HG02870 (cell line): ENCODE measurements at regions not wholly inside any gene's neighbourhood (a gene's known extent, or its start where the extent isn't known, plus 50 kb on each side); places are given as distances from the start of the nearest gene placed in this dataset.

Source experiments
- ATAC-seq: cut with Tn5 transposase; IDR thresholded peaks from one replicate; pipeline ENCODE4 v1.9.1; 2021; ENCODE audit warnings: mild to moderate bottlenecking, moderate library complexity; ENCODE audit not compliant: unreplicated experiment

GRCh38 chr6:114514170-114514569 lies 171.3 kb upstream of the HS3ST5 start:
- no peak for ATAC-seq

- no peak for ATAC-seq
Observed at GRCh38 chr6:114471450-114471849, 128.6 kb upstream of the HS3ST5 start.

DNA sequence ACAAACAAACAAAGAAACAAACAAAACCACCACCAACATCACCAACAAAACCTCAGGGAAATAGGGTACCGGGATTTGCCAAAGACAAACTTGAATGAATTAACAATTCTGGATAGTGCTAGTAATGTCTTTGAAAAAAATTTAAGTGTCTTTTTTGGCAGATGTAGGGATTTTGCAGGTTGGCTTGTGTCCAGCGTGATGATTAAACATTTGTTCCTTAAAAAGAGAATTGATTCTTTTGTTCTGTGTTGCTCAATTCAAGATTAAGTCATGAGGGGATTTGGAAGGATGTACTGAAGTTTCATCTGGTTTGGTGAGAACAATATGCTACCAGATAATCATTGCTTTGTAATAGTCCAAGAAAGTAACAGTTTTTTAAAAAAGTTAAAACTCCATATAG lies 125.1 kb upstream of the HS3ST5 start:
- ATAC-seq = no peak

GRCh38 chr6:114465511-114465910 lies 122.7 kb upstream of the HS3ST5 start:
- no peak for ATAC-seq

DNA sequence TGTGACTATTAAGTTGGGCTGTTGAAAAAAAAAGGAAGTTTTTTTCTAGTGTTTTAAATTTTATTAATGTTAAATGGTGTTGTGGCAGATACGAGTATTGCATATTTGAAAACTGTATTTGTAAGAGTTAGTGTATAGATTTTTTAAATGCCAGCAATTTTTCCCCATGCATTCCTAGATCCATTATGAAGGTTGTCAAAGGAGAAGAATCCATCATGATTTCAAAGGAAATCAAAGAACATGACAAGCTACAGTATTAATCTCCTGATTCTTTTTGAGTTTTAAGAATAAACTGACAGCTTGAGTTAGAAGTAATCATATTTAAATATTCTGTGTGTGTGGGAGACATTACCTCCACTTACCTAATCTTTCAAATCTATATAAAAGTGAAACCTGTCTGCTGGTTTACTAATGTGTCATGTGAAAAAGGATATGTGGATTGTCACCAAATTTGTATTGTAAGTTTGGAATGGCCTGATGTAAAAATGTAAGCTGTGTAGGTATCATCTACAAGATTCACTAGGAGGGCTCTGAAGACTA lies 111.0 kb upstream of the HS3ST5 start:
- ATAC-seq = no peak

GRCh38 chr6:114452785-114453401 lies 110.1 kb upstream of the HS3ST5 start:
- no peak for ATAC-seq

GRCh38 chr6:114450631-114451030 lies 107.8 kb upstream of the HS3ST5 start:
- ATAC-seq = no peak

DNA sequence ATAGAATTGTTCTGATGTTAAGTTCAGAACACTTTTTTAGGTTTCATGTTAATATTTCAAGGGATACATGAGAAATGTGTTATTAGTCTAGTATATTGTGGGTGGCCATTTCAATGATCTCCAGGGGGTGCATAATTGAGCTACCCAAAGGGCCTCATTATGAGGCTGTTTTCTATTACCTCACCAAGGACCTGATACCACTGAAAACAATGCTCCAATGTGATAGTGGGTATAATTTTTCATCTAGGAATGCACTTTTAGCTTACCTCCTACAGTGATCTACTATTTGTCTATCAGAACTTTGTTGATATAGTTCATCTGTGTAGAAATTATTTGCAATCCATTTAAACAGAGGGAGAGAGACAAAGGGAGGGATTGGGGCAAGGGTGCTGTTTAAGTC lies 106.8 kb upstream of the HS3ST5 start:
- no peak for ATAC-seq

GRCh38 chr6:114446342-114446741 lies 103.5 kb upstream of the HS3ST5 start:
- no peak for ATAC-seq

- no peak for ATAC-seq
Observed at GRCh38 chr6:114445846-114446245, 103.0 kb upstream of the HS3ST5 start.

GRCh38 chr6:114439411-114439810 lies 96.6 kb upstream of the HS3ST5 start:
- ATAC-seq = no peak

- no peak for ATAC-seq
Observed at GRCh38 chr6:114437235-114437634, 94.4 kb upstream of the HS3ST5 start.

DNA sequence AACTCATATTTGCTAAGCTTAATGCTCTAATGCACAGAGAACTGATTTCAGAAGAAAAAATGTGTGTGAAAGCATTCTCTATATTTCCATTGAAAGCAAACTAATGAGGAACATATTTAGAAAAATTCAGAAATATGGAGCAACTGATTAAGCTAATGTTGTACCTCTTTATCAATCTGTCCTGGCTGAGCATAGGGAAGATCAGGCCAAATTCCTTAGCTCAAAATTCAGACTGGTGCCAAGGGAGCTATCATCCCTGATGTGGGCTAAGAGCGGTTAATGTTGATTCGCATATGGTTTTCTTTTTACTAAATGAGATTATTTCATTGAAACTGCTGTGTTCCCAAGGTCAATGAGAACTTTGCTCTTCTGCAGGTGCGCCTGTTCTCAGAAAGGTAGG lies 93.9 kb upstream of the HS3ST5 start:
- ATAC-seq = no peak

DNA sequence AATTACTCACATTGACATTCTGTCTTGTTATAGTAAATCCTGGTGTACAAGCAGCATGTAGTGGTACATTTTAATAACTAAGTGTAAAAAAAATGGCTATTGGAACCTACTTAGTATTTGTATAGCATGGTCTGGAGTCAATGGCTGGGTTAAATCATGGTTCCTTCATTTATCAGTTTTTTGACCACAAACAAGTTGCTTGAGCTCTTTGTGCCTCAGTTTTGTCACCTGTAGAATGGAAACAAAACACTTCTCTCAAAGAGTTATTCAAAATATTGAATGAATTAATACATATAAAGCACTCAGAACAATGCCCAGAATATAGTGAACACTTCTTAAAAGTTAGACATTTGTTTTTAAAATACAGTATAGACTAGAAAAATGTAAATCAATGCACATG lies 93.2 kb upstream of the HS3ST5 start:
- no peak for ATAC-seq

DNA sequence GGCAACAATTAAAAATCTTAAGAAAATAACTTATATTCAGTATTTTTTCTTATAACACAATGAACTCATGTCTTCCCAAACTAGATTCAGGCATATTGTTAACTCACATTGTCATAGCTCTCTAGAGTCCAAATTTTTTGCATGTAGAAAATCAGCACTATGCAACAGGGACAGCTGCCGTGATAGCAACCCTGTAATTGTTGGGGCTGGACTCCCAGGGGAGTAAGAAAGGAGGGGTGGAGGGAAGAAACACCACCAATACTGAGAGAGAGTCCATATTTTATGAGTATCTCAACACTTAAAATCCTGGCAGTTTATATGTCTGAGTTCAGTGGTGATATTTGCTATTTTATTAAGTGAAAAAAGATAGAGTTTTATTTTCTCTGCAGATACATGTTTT lies 89.6 kb upstream of the HS3ST5 start:
- no peak for ATAC-seq

- ATAC-seq = no peak
Observed at GRCh38 chr6:114431641-114432040, 88.8 kb upstream of the HS3ST5 start.

GRCh38 chr6:114430534-114431124 lies 87.8 kb upstream of the HS3ST5 start:
- no peak for ATAC-seq

DNA sequence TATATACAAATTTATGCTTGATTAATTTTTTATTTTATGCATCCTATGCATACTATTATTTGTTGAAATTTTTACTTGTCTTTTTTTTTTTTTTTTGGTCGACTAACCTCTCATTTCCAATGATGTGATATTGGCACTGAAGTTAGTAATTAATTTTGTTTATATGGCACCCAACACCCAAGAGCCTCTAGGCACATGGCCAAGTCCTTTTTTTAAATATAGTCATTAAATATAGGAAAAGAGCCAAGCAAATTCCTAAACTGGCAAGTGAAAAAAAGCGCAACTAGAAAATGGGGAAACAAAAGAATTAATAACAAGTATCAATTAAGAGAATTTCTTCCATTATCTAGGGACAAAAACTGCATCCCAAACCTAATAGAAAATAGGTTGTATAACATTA lies 85.5 kb upstream of the HS3ST5 start:
- no peak for ATAC-seq

- ATAC-seq = no peak
Observed at GRCh38 chr6:114421199-114421598, 78.4 kb upstream of the HS3ST5 start.

DNA sequence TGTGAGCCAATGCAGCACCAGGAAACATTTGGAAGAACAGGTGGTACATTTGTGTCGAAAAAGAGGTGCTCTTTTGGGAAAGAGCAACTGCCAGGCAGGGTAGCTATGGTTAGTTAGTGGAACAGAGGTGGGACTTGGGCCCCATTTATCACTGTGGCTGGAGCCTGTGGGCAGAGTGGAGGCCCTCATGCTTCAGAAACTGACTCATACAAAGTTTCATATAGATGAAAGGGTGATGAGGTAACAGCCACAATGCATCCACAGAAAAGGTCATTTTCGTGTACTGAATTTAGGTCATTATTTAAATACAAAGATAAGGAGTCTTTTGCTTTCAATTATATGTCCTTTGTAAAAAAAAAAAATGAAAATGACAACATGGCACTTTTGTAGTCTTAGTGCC lies 76.4 kb upstream of the HS3ST5 start:
- peak; percentile 100 for ATAC-seq

- no peak for ATAC-seq
Observed at GRCh38 chr6:114418304-114418972, 75.6 kb upstream of the HS3ST5 start.

GRCh38 chr6:114407426-114408035 lies 64.7 kb upstream of the HS3ST5 start:
- no peak for ATAC-seq
